HepG2 (cell line): ENCODE measurements at regions not wholly inside any gene's neighbourhood (a gene's known extent, or its start where the extent isn't known, plus 50 kb on each side); places are given as distances from the start of the nearest gene placed in this dataset.

Experiments used
- ATAC-seq: fragments of 200-7000 bp; cut with Tn5 transposase; 3 replicates; pipeline ENCODE4 v1.9.1; 2020; ENCODE audit warnings: mild to moderate bottlenecking, moderate library complexity
- BruUV-seq: library from RNA; stranded (reverse); fragments of 400-500 nt; replicated peaks from 2 replicates; lab custom pipeline; 2021; lab: Mats Ljungman, UMichigan
- CTCF ChIA-PET: fragments of 300-600 bp; formaldehyde crosslinking; extraction: SDS; loops from one replicate; lab custom pipeline; 2021; ENCODE audit warnings: low total read pairs, inconsistent platforms, low intra/inter-chr PET ratio; lab: Yijun Ruan, JAX
- POLR2A ChIA-PET: fragments of 350-600 bp; sonication (Branson Sonifier 250); formaldehyde crosslinking; loops from one replicate; lab custom pipeline; 2020; ENCODE audit warnings: antibody characterized with exemption, inconsistent platforms; lab: Yijun Ruan, JAX
- DNase-seq: peaks from one replicate; pipeline ENCODE4 v3.0.0-alpha.2; 2015; ENCODE audit warnings: low spot score
- FAIRE-seq: peaks from 3 replicates; lab custom pipeline; 2011; peaks lifted over from hg19 to GRCh38; lab: Jason Lieb, UNC
- H2AFZ ChIP-seq: one replicate; pipeline ENCODE4 v1.6.1; 2011; ENCODE audit warnings: low read length, inconsistent platforms
- H3K27ac ChIP-seq: fragments of 300-600 bp; 3 replicates; pipeline ENCODE4 v1.8.0; 2011; ENCODE audit warnings: mixed run types, mild to moderate bottlenecking, mixed read lengths, low read length, inconsistent platforms; ENCODE audit not compliant: insufficient read depth; ENCODE audit errors: extremely low read length
- H3K27me3 ChIP-seq, 2 experiments: fragments of 200-600 bp in 1 of 2; 2 replicates in 1 of 2; 3 replicates in 1 of 2; pipeline versions ENCODE4 v1.6.0 to v1.8.0; 2011; ENCODE audit warnings: low read length in 2 of 2, mild to moderate bottlenecking in 2 of 2, moderate library complexity in 2 of 2, inconsistent platforms in 1 of 2; ENCODE audit not compliant: insufficient read depth in 2 of 2, control insufficient read depth in 1 of 2
- H3K36me3 ChIP-seq, 2 experiments: fragments of 200-600 bp in 1 of 2; replicated peaks in 1 of 2; 2 replicates in 1 of 2; 3 replicates in 1 of 2; pipeline versions ENCODE4 v1.5.1 to v1.8.0; 2011; ENCODE audit warnings: low read length in 2 of 2, inconsistent platforms in 1 of 2; ENCODE audit not compliant: insufficient read depth in 2 of 2, control insufficient read depth in 1 of 2
- H3K4me1 ChIP-seq: 2 replicates; pipeline ENCODE4 v1.5.1; 2012; ENCODE audit warnings: low read length, inconsistent platforms; ENCODE audit not compliant: insufficient read depth
- H3K4me2 ChIP-seq: 2 replicates; pipeline ENCODE4 v1.6.0; 2011; ENCODE audit warnings: low read depth, low read length, inconsistent platforms
- H3K4me3 ChIP-seq, 3 experiments: fragments of 200-600 bp in 1 of 3; sonication (generic), shearing (Covaris generic) in 1 of 3; replicated peaks in 1 of 3; 2 replicates each; pipeline ENCODE4 v1.5.1; 2011 to 2016; ENCODE audit warnings: low read length in 3 of 3, inconsistent platforms in 2 of 3, low read depth in 2 of 3, mild to moderate bottlenecking in 2 of 3, control low read depth in 1 of 3, mixed read lengths in 1 of 3; ENCODE audit not compliant: insufficient read depth in 1 of 3
- H3K79me2 ChIP-seq: one replicate; pipeline ENCODE4 v1.6.1; 2011; ENCODE audit warnings: low read length, inconsistent platforms; ENCODE audit not compliant: insufficient read depth
- H3K9ac ChIP-seq: 2 replicates; pipeline ENCODE4 v1.6.0; 2011; ENCODE audit warnings: mild to moderate bottlenecking, low read depth, low read length, inconsistent platforms; ENCODE audit not compliant: insufficient read depth
- H3K9me3 ChIP-seq: 2 replicates; pipeline ENCODE4 v1.5.1; 2012; ENCODE audit warnings: mild to moderate bottlenecking, low read length
- H4K20me1 ChIP-seq: 2 replicates; pipeline ENCODE4 v1.6.0; 2011; ENCODE audit warnings: inconsistent platforms, mild to moderate bottlenecking, low read length, moderate library complexity; ENCODE audit not compliant: insufficient read depth
- CAMTA2 ChIP-seq: sonication (generic); formaldehyde crosslinking; IDR thresholded peaks from 2 replicates; pipeline ENCODE4 v1.4.0; 2020; ENCODE audit warnings: mild to moderate bottlenecking, missing genetic modification reagents, borderline replicate concordance
- FOXC1 ChIP-seq: sonication (generic); formaldehyde crosslinking; IDR thresholded peaks from 2 replicates; pipeline ENCODE4 v1.8.0; 2022; ENCODE audit warnings: mild to moderate bottlenecking, missing genetic modification reagents, borderline replicate concordance
- HDAC6 ChIP-seq: fragments of 200-600 bp; sonication (generic); IDR thresholded peaks from 2 replicates; pipeline ENCODE4 v1.7.0; 2017; ENCODE audit warnings: mild to moderate bottlenecking, antibody characterized with exemption, low read length, low read depth
- MED8 ChIP-seq: sonication (generic); formaldehyde crosslinking; IDR thresholded peaks from 2 replicates; pipeline ENCODE4 v1.8.1; 2023; ENCODE audit warnings: mild to moderate bottlenecking, missing genetic modification reagents; ENCODE audit not compliant: insufficient replicate concordance
- PRMT3 ChIP-seq: sonication (generic); formaldehyde crosslinking; IDR thresholded peaks from 2 replicates; pipeline ENCODE4 v1.8.1; 2022; ENCODE audit warnings: low read depth, mild to moderate bottlenecking, moderate library complexity, missing genetic modification reagents, borderline replicate concordance
- ZBTB10 ChIP-seq: sonication (generic); formaldehyde crosslinking; IDR thresholded peaks from 2 replicates; pipeline ENCODE4 v1.4.0; 2020; ENCODE audit warnings: missing genetic modification reagents, borderline replicate concordance
- ZBTB44 ChIP-seq: sonication (generic); formaldehyde crosslinking; IDR thresholded peaks from 2 replicates; pipeline ENCODE4 v1.4.0; 2020; ENCODE audit warnings: missing genetic modification reagents
- ZFP90 ChIP-seq: sonication (generic); formaldehyde crosslinking; IDR thresholded peaks from 2 replicates; pipeline ENCODE4 v1.8.0; 2022; ENCODE audit warnings: missing genetic modification reagents, mild to moderate bottlenecking, inconsistent platforms, borderline replicate concordance
- ZHX2 ChIP-seq, 2 experiments: sonication (generic) in 1 of 2; formaldehyde crosslinking in 1 of 2; IDR thresholded peaks; 2 replicates each; pipeline versions ENCODE4 v1.6.1 to v1.9.0; 2014 to 2022; ENCODE audit warnings: antibody characterized with exemption in 1 of 2, borderline replicate concordance in 1 of 2, inconsistent platforms in 1 of 2, low read depth in 1 of 2, missing genetic modification reagents in 1 of 2
- ZNF430 ChIP-seq: sonication (generic); formaldehyde crosslinking; IDR thresholded peaks from 2 replicates; pipeline ENCODE4 v1.9.0; 2021; ENCODE audit warnings: mild to moderate bottlenecking, missing genetic modification reagents
- ZNF567 ChIP-seq: sonication (generic); formaldehyde crosslinking; IDR thresholded peaks from 2 replicates; pipeline ENCODE4 v1.8.1; 2023; ENCODE audit warnings: mild to moderate bottlenecking, missing genetic modification reagents, borderline replicate concordance
- ZNF772 ChIP-seq: sonication (generic); formaldehyde crosslinking; IDR thresholded peaks from 2 replicates; pipeline ENCODE4 v1.5.0; 2020; ENCODE audit warnings: mild to moderate bottlenecking, missing genetic modification reagents
- WGBS: methylation state at CpG from one replicate; pipeline ENCODE4 v1.1.6; 2017; ENCODE audit warnings: low lambda C conversion rate; 5-methylcytosine and 5-hydroxymethylcytosine counted together
- in situ Hi-C: cut with HindIII; loops from 2 replicates; pipeline ENCODE4 v1.10.0; 2017; ENCODE audit warnings: low pct_unique_long_range_greater_than_20kb; ENCODE audit not compliant: extremely low pct_ligation_motif_present
- intact Hi-C: fragments of 100-400 bp; cut with micrococcal nuclease; formaldehyde crosslinking; loops from one replicate; pipeline ENCODE4 v1.10.0; 2022; ENCODE audit not compliant: unreplicated experiment

GRCh38 chrX:10358958-10359357 lies 202.2 kb downstream of the CLCN4 start:
- no TSS peak for BruUV-seq
- Histone ChIP-seq H3K9ac (no peak overlapping the region), H3K27me3 (no peaks in the 10 kb centered on the region), H3K36me3 (no peaks in the 10 kb centered on the region), H2AFZ (no peak overlapping the region), H3K27ac (no peak overlapping the region), H3K4me1 (no peaks in the 10 kb centered on the region), H3K79me2 (no peaks in the 10 kb centered on the region)
- ATAC-seq, result no peak
- no peak for DNase-seq
- intact Hi-C loops, result no loop called here
- POLR2A ChIA-PET, result no interaction called here
- TF ChIP-seq HDAC6 (no peak), MED8 (no peak), ZNF567 (CRISPR knock-in tag) (no peak), ZFP90 (CRISPR knock-in tag) (no peak), FOXC1 (no peak), ZBTB10 (no peak), ZNF430 (CRISPR knock-in tag) (no peak), ZBTB44 (CRISPR knock-in tag) (no peak), PRMT3 (CRISPR knock-in tag) (no peak), CAMTA2 (CRISPR knock-in tag) (no peak), ZNF772 (CRISPR knock-in tag) (no peak), ZHX2 (IDR thresholded peaks at IDR 0.05; ENCODE audit: low read depth) (no peak), ZHX2 (CRISPR knock-in tag; IDR thresholded peaks at IDR 0.05; ENCODE audit: borderline replicate concordance) (no peak)
- TF ChIP-seq, all 625 proteins: peak for 0
- no peaks in the 10 kb centered on the region for H4K20me1 ChIP-seq
- FAIRE-seq, result no peak
- WGBS, result 0% methylated on average over 1 of the region's 2 CpGs
- H3K4me2 ChIP-seq, result no peak overlapping the region
- in situ Hi-C loops, result no loop called here
- H3K4me3 ChIP-seq, result no peak overlapping the region
- CTCF ChIA-PET, result no interaction called here
- no peaks in the 10 kb centered on the region for H3K9me3 ChIP-seq
